SKM-1 (cell line): ENCODE measurements at regions not wholly inside any gene's neighbourhood (a gene's known extent, or its start where the extent isn't known, plus 50 kb on each side); places are given as distances from the start of the nearest gene placed in this dataset.

ENCODE experiments used
- DNase-seq: peaks from one replicate; lab custom pipeline; 2025; ENCODE audit not compliant: unreplicated experiment; lab: John Stamatoyannopoulos, UW

DNA sequence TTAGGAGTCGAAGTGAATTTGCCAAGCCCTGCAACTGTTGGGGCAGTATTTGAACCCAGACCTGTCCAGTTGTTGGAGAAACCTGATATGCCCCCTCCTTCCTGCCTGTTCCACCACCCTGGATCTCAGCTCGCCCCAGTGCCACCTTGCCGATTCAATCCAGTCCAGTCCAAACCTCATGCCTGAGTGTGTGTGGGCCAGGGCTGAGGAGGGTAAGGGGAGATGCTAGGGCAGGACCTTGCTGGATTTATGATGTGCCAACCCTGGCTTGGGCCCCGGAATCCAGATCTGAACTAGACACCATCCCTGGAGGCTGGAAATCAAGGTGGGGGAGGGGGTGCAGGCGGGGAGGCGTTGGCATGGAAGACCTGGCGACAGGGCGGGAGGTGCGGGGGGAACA, 98.9 kb upstream of the WNT4 start:
- no peak for DNase-seq

GRCh38 chr1:22245100-22245650, 102.3 kb upstream of the WNT4 start:
- DNase-seq: no peak

GRCh38 chr1:22245726-22246125, 102.8 kb upstream of the WNT4 start:
- DNase-seq: no peak

DNA sequence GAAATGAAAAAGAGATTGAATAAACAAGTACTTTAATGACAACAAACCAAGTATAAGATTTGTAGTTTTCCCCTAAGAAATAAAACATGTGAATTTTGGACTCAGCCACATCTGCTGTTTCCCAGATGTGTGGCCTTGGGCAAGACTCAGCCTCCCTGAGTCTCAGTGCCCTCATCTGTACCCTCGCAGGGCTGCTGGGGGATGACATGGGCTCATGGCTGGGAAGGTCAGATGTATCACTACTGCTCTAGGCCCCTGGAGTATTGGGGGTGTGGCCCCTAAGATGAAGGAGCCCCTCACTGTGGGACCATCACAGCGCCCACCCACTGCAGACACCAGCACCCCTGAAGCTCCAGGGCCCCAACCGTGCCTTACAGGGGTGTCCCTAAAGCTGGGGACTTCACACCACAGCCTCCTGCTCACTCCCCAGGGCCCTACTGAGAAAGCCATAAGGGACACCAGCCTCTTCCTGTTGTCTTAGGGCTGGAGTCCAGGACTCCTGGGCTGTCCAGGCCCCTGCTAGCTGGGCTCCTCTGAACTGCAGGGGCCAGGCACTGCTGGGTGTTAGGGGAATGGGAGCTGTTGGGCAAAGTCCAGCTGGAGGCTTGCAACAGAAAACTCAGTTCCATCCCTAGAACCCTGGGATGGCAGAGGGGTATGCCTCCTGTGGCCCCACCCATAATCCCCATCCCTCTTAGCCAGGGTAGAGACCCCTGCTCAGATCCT, 104.0 kb upstream of the WNT4 start:
- no peak for DNase-seq

GRCh38 chr1:22247527-22248245, 104.8 kb upstream of the WNT4 start:
- no peak for DNase-seq

DNA sequence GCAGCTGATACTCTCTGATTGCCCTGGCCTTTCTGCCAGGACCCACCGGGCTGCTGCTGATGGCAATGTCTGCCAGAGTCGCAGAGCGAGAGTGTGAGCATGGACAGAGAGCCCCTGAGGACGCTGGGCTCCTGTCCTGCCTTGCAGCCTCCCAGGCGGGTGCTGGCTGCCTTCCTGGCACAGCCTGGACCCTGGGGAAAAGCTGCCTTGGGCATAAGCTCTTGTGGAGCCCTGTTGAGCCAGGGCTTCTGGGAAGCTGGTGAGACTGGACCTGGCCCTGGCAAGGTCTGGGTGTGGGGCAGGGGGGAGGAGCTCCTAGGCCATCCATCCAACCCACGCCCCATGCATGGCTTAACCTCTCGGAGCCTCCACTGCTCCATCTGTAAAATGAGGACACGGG, 105.8 kb upstream of the WNT4 start:
- no peak for DNase-seq

- DNase-seq: no peak
Measured at GRCh38 chr1:22249928-22250680, 107.2 kb upstream of the WNT4 start.

- DNase-seq: no peak
Measured at GRCh38 chr1:22250724-22251123, 107.8 kb upstream of the WNT4 start.

GRCh38 chr1:22252251-22252650, 109.4 kb upstream of the WNT4 start:
- no peak for DNase-seq

GRCh38 chr1:22253012-22253790, 110.3 kb upstream of the WNT4 start:
- no peak for DNase-seq

GRCh38 chr1:22254756-22255155, 111.9 kb upstream of the WNT4 start:
- DNase-seq: no peak

GRCh38 chr1:22255341-22256212, 112.7 kb upstream of the WNT4 start:
- no peak for DNase-seq

DNA sequence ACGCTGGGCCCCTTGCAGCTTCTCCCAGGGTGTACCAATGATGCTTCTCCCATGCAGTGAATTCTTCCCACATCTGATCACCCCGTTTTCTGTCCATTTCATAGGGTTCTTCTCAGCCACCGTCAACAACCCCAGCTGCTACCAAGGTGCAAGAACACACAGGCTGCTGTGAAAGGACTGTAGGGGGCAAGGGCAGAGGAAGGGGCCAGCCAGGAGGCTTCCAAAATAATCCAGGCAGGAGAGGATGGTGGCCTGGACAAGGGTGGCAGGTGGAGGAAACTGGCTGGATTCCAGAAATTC, 113.3 kb upstream of the WNT4 start:
- no peak for DNase-seq

- no peak for DNase-seq
Measured at GRCh38 chr1:22257290-22258275, 114.7 kb upstream of the WNT4 start.

GRCh38 chr1:22258698-22259097, 115.8 kb upstream of the WNT4 start:
- DNase-seq: no peak

GRCh38 chr1:22259551-22260282, 116.8 kb upstream of the WNT4 start:
- DNase-seq: no peak

- no peak for DNase-seq
Measured at GRCh38 chr1:22260860-22261432, 118.0 kb upstream of the WNT4 start.

DNA sequence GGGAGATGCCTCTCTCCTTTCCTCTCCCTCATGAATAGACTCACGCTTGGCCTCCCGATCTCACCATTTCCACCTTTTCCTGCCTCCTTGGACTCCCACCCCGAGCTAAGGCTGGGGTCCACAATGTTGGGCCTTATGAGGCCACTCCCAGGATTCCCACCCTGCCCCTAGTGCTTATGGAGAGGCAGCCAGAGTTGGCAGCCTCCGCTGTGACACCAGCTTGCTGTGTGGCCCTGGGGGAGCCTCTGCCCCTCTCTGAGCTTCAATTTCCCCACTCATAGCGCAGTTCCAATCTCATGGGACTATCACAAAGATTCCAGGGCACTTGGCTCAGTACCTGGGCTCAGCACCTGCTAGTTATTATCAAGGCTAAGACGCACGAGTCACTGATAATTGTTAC, 118.7 kb upstream of the WNT4 start:
- DNase-seq: no peak
